ENCODE measurements at regions not wholly inside any gene's neighbourhood (a gene's known extent, or its start where the extent isn't known, plus 50 kb on each side); places are given as distances from the start of the nearest gene placed in this dataset.

DNA sequence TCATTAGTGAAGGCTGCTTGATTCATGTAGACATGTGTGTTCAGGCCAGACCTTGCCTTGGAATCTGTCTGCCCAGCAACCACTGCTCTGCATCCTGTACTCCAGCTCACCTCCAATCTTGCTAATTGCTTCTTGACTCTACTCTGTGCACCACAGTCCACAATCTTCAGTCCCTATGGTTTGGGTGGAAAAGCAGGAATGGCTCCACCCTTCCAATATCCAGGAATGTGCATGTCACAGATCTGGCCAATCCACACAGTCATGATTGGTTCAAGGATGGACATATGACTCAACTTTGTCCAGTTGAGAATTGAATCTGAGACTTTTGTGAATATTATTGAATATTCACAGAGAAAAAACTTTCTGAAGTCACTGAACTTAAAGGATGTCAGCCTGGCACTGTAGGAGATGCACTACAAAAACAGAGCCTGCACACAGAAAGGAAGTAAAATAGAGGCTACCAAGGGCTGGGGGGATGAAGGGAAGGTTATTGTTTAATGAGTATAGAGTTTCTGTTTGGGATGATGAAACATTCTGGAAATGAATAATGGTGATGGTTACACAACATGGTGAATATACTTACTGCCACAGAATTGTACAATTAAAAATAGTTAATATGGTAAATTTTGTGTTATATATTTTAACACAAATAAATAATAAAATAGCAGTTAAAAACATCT, 161.3 kb upstream of the USP38 start:
- no peak overlapping the region for H3K4me3 ChIP-seq (ENCODE audit: low read length)
- H3K4me1 Mint-ChIP-seq = peaks cover 0 to 18% (median 0%) of the 10 kb centered on the region in 7 donors
- H3K36me3 ChIP-seq (ENCODE audit: control insufficient read depth in 2 of 3, insufficient read depth in 3 of 3, low read length in 3 of 3) = no peaks in the 10 kb centered on the region
- no peaks in the 10 kb centered on the region for H3K4me1 ChIP-seq (ENCODE audit: control insufficient read depth in 2 of 2, insufficient read depth in 2 of 2, low read length in 2 of 2)
- no peaks in the 10 kb centered on the region for H3K9me3 ChIP-seq (ENCODE audit: control insufficient read depth in 2 of 3, low read length in 3 of 3)
- no peaks in the 10 kb centered on the region for H3K36me3 Mint-ChIP-seq
- H3K27me3 Mint-ChIP-seq = peaks cover 3 to 30% (median 8%) of the 10 kb centered on the region in 5 donors
- H3K27ac Mint-ChIP-seq = no peak overlapping the region
- ATAC-seq (no peak), DNase-seq (no peak)
- CTCF ChIA-PET = no interaction called here
- H3K9me3 Mint-ChIP-seq = peaks cover 0 to 3% (median 0%) of the 10 kb centered on the region in 11 donors
- H3K27me3 ChIP-seq (ENCODE audit: control insufficient read depth in 2 of 2, insufficient read depth in 2 of 2, low read length in 2 of 2) = no peaks in the 10 kb centered on the region
- POLR2A ChIA-PET = no interaction called here
- no peak overlapping the region for H3K4me3 Mint-ChIP-seq
- H3K27ac ChIP-seq (ENCODE audit: low read depth, low read length) = no peak overlapping the region
- intact Hi-C loops (cut with micrococcal nuclease) = no loop called here

- Mint-ChIP-seq H3K9me3 (peaks cover 0 to 20% (median 10%) of the 10 kb centered on the region in 11 donors), H3K36me3 (no peaks in the 10 kb centered on the region), H3K4me1 (peaks cover 0 to 18% (median 0%) of the 10 kb centered on the region in 7 donors), H3K27me3 (peaks cover 0 to 33% (median 24%) of the 10 kb centered on the region in 5 donors), H3K27ac (peak overlapping the region in 1 of 9 donors; percentile 2), H3K4me3 (no peak overlapping the region)
- ChIA-PET CTCF (no interaction called here), POLR2A (no interaction called here)
- Histone ChIP-seq H3K4me3 (ENCODE audit: low read length) (no peak overlapping the region), H3K36me3 (ENCODE audit: control insufficient read depth in 2 of 3, insufficient read depth in 3 of 3, low read length in 3 of 3) (no peaks in the 10 kb centered on the region), H3K9me3 (ENCODE audit: control insufficient read depth in 2 of 3, low read length in 3 of 3) (no peaks in the 10 kb centered on the region), H3K27ac (ENCODE audit: low read depth, low read length) (no peak overlapping the region), H3K4me1 (ENCODE audit: control insufficient read depth in 2 of 2, insufficient read depth in 2 of 2, low read length in 2 of 2) (no peaks in the 10 kb centered on the region), H3K27me3 (ENCODE audit: control insufficient read depth in 2 of 2, insufficient read depth in 2 of 2, low read length in 2 of 2) (no peaks in the 10 kb centered on the region)
- intact Hi-C loops (cut with micrococcal nuclease) = no loop called here
- ATAC-seq (peak; percentile 59), DNase-seq (no peak)
These were observed 159.5 kb upstream of the USP38 start for GRCh38 chr4:143025081-143025704.

GRCh38 chr4:143026459-143027170, 158.1 kb upstream of the USP38 start:
- Histone ChIP-seq H3K4me1 (ENCODE audit: control insufficient read depth in 2 of 2, insufficient read depth in 2 of 2, low read length in 2 of 2) (no peaks in the 10 kb centered on the region), H3K27ac (ENCODE audit: low read depth, low read length) (no peak overlapping the region), H3K9me3 (ENCODE audit: control insufficient read depth in 2 of 3, low read length in 3 of 3) (no peaks in the 10 kb centered on the region), H3K4me3 (ENCODE audit: low read length) (no peak overlapping the region), H3K36me3 (ENCODE audit: control insufficient read depth in 2 of 3, insufficient read depth in 3 of 3, low read length in 3 of 3) (no peaks in the 10 kb centered on the region), H3K27me3 (ENCODE audit: control insufficient read depth in 2 of 2, insufficient read depth in 2 of 2, low read length in 2 of 2) (no peaks in the 10 kb centered on the region)
- ChIA-PET POLR2A (no interaction called here), CTCF (no interaction called here)
- Mint-ChIP-seq H3K27ac (no peak overlapping the region), H3K4me1 (peaks cover 0 to 5% (median 0%) of the 10 kb centered on the region in 7 donors), H3K4me3 (no peak overlapping the region), H3K27me3 (peaks cover 0 to 37% (median 28%) of the 10 kb centered on the region in 5 donors), H3K9me3 (peaks cover 0 to 29% (median 10%) of the 10 kb centered on the region in 11 donors), H3K36me3 (no peaks in the 10 kb centered on the region)
- intact Hi-C loops (cut with micrococcal nuclease) = no loop called here
- ATAC-seq = no peak
- DNase-seq = no peak

- Histone ChIP-seq H3K9me3 (ENCODE audit: control insufficient read depth in 2 of 3, low read length in 3 of 3) (no peaks in the 10 kb centered on the region), H3K36me3 (ENCODE audit: control insufficient read depth in 2 of 3, insufficient read depth in 3 of 3, low read length in 3 of 3) (no peaks in the 10 kb centered on the region), H3K4me3 (ENCODE audit: low read length) (no peak overlapping the region), H3K4me1 (ENCODE audit: control insufficient read depth in 2 of 2, insufficient read depth in 2 of 2, low read length in 2 of 2) (no peaks in the 10 kb centered on the region), H3K27ac (ENCODE audit: low read depth, low read length) (no peak overlapping the region), H3K27me3 (ENCODE audit: control insufficient read depth in 2 of 2, insufficient read depth in 2 of 2, low read length in 2 of 2) (no peaks in the 10 kb centered on the region)
- DNase-seq (no peak), ATAC-seq (no peak)
- Mint-ChIP-seq H3K4me1 (peaks cover 0 to 2% (median 0%) of the 10 kb centered on the region in 7 donors), H3K9me3 (peaks cover 0 to 18% (median 3%) of the 10 kb centered on the region in 11 donors), H3K36me3 (no peaks in the 10 kb centered on the region), H3K27me3 (peaks cover 0 to 32% (median 8%) of the 10 kb centered on the region in 5 donors), H3K4me3 (no peak overlapping the region), H3K27ac (no peak overlapping the region)
- intact Hi-C loops (cut with micrococcal nuclease) = no loop called here
- POLR2A ChIA-PET = no interaction called here
- CTCF ChIA-PET = no interaction called here
These were observed 149.1 kb upstream of the USP38 start for GRCh38 chr4:143035661-143036060.

GRCh38 chr4:143036443-143036842, 148.3 kb upstream of the USP38 start:
- POLR2A ChIA-PET = no interaction called here
- Mint-ChIP-seq H3K9me3 (peaks cover 0 to 12% (median 3%) of the 10 kb centered on the region in 11 donors), H3K4me3 (no peak overlapping the region), H3K4me1 (peaks cover 0 to 2% (median 0%) of the 10 kb centered on the region in 7 donors), H3K36me3 (no peaks in the 10 kb centered on the region), H3K27ac (no peak overlapping the region), H3K27me3 (peaks cover 0 to 27% (median 8%) of the 10 kb centered on the region in 5 donors)
- DNase-seq = no peak
- intact Hi-C loops (cut with micrococcal nuclease) = no loop called here
- Histone ChIP-seq H3K9me3 (ENCODE audit: control insufficient read depth in 2 of 3, low read length in 3 of 3) (no peaks in the 10 kb centered on the region), H3K4me3 (ENCODE audit: low read length) (no peak overlapping the region), H3K36me3 (ENCODE audit: control insufficient read depth in 2 of 3, insufficient read depth in 3 of 3, low read length in 3 of 3) (no peaks in the 10 kb centered on the region), H3K27ac (ENCODE audit: low read depth, low read length) (no peak overlapping the region), H3K4me1 (ENCODE audit: control insufficient read depth in 2 of 2, insufficient read depth in 2 of 2, low read length in 2 of 2) (no peaks in the 10 kb centered on the region), H3K27me3 (ENCODE audit: control insufficient read depth in 2 of 2, insufficient read depth in 2 of 2, low read length in 2 of 2) (no peaks in the 10 kb centered on the region)
- CTCF ChIA-PET = no interaction called here
- ATAC-seq = no peak

GRCh38 chr4:143046454-143046853, 138.3 kb upstream of the USP38 start:
- no peaks in the 10 kb centered on the region for H3K36me3 ChIP-seq (ENCODE audit: control insufficient read depth in 2 of 3, insufficient read depth in 3 of 3, low read length in 3 of 3)
- H3K4me3 Mint-ChIP-seq = no peak overlapping the region
- H3K4me1 Mint-ChIP-seq = no peaks in the 10 kb centered on the region
- no peak overlapping the region for H3K27ac ChIP-seq (ENCODE audit: low read depth, low read length)
- no peaks in the 10 kb centered on the region for H3K4me1 ChIP-seq (ENCODE audit: control insufficient read depth in 2 of 2, insufficient read depth in 2 of 2, low read length in 2 of 2)
- intact Hi-C loops (cut with micrococcal nuclease) = no loop called here
- POLR2A ChIA-PET = no interaction called here
- no peak overlapping the region for H3K4me3 ChIP-seq (ENCODE audit: low read length)
- H3K9me3 ChIP-seq (ENCODE audit: control insufficient read depth in 2 of 3, low read length in 3 of 3) = no peaks in the 10 kb centered on the region
- no peak overlapping the region for H3K27ac Mint-ChIP-seq
- H3K27me3 Mint-ChIP-seq = peaks cover 0 to 28% (median 2%) of the 10 kb centered on the region in 5 donors
- H3K27me3 ChIP-seq (ENCODE audit: control insufficient read depth in 2 of 2, insufficient read depth in 2 of 2, low read length in 2 of 2) = no peaks in the 10 kb centered on the region
- DNase-seq (no peak), ATAC-seq (no peak)
- CTCF ChIA-PET = no interaction called here
- no peaks in the 10 kb centered on the region for H3K9me3 Mint-ChIP-seq
- no peaks in the 10 kb centered on the region for H3K36me3 Mint-ChIP-seq
